ENCODE measurements at regions not wholly inside any gene's neighbourhood (a gene's known extent, or its start where the extent isn't known, plus 50 kb on each side); places are given as distances from the start of the nearest gene placed in this dataset.

DNA sequence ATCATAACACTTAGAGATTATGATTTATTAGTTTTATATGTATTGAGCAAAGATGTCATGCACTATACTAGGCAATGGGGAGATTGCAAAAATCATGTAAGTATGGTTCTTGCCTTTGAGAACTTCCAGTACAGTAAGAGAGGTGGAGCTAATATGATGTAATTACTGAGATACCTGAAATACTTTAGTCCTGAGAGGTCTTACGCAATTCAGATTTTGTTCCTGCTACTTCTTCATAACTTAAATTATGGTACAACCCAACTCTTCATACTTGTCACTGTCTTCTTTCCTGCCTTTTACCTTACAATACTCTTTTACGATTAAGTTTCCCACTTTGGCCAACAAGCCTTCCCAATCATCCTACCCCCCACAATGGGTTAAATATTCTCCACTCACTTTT lies 564.2 kb upstream of the PITX2 start:
- DNase-seq, result no peak

DNA sequence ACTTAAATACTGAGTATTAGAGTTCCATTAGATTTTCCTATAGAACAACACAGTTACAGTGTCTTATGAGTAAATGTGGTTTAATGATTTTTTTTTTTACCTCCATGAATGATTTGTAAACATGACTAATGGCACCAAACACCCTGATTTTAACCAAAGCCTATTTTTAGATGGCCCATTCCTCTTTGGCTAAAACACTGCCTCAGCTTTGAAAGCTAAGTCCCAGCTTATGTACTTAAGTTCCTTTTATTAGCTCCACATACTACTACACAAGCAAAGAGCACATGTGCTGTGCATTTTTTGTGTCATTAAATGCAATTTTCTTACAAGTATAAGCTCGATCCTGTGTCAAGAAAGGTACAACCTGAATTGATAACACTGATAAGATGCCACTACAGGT lies 575.6 kb upstream of the PITX2 start:
- DNase-seq, result no peak

DNA sequence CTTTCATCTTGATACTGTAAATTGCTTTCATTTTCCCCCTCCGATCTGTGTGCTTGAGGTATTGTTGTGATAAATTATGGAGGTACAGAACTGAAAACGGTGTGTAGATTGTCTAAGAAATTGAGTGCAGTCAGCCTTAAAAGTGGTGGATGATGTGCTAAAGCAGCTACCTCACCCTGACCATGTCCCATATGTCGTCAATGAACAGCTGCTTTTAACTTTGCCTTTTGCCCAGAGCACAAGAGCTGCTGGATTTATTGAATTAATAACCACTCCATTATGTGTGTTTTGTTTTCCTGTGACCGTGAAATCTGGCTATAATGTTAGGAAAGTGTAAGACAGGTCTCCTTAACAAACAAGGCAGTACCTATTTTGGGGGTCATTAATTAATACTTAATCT lies 581.9 kb upstream of the PITX2 start:
- no peak for DNase-seq

DNA sequence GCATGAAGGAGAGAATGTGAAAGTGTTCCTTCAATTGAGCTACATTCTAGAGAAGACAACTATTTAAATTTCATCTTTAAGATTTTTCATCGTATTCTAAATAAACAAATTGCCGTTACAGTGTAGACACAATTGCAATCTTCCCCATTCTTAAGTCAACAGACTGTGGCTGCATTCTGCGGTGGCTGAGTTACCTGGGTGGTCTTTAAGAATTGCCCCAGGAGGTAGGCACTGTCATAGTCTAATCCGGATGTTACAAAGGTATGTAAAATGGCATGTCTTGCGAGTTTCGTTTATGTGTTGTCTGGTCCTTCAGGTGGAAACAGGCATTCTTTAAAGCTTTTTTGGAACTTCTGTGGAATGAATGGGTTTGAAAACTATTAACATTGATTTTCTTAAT lies 586.1 kb upstream of the PITX2 start:
- no peak for DNase-seq

DNA sequence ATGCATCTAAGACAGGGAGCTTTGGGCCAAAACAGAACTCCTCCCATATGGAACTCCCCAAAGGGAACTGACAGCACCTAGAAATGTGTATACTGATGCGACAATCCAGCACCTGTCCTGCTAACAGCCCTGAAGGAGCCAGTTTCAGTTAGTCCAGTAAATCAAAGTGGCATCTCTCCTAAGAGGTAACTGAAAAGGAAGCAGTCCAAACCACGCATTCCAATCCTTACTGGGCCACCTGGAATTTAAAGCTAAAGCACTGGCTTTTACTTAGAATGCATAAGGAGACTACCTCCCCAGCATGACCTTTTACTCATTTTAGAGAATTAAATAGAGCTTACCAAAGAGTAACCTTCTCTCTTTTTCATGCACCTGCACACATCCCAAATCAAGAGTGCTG lies 586.8 kb upstream of the PITX2 start:
- no peak for DNase-seq

DNA sequence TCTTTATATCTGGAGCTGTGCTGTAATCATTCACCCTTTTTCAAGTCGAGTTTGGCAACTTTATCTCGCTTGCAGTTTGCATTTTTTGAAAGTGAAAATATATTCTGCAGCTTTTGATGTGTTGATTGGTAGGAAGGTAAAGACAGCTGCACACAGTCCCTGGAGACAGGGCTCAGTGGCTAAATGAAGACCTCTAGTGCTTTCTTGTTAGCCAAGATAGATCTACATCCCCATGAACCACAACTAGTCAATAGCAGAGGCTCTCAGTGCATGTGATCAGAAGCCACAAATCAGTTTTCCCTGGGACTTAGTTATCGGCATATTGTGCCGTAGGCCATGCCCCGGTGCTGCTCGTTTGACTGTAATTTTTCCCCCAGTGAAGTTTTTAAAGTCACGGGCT lies 587.7 kb upstream of the PITX2 start:
- DNase-seq, result no peak

DNA sequence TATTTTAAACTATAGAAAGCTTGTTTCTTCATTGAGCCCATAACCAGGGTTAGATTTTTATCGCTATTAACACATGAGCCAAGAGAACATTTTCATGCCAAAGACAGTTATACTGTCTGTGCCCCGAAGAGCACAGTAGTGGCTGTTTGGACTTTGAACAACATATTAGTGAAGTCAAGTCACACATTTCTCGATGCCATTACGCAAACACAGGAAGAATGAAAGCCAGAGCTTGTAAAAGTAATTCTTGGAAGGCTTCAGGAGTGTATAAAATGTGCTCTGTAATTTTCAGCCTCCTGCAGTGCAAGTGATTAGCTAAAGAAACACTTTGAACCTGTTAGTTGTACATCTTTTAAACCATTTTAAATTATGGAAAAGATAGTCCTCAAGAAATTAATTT lies 590.7 kb upstream of the PITX2 start:
- DNase-seq, result no peak

DNA sequence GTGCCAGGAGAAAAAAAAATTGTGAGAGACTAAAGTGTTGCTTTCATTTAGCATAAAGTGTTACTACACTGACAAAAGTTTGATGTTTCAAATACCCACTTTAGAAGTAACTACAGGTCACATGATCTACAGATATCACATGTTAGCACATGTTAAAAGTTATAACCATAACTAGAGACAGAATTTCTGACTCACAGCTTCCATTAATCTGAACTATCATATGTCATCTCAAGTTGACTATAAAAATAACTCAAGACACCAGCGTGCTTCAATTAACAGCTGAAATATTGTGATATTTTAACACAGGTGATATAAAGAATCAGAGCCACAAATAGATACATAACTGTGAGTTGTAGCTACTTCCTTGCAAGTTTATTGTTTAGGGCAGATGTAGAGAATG lies 591.5 kb upstream of the PITX2 start:
- DNase-seq, result no peak

DNA sequence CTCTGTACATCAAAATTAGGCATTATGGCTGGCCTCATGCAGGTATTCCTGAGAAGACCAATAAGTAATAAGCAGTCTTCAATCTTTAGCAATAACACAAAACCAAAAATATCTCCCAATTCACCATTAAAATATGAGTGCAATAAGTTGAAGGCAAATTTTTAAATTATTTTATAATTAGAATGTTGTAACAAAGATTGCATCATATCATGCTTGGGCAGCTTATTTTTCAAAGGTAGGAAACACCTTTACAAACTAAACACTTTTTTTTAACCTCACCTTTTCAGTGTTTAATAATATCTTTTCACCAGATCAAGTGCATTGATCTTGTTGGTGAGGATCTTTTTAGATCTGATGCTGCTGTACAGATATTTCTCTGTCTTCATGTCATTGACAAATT lies 592.9 kb upstream of the PITX2 start:
- DNase-seq, result no peak

DNA sequence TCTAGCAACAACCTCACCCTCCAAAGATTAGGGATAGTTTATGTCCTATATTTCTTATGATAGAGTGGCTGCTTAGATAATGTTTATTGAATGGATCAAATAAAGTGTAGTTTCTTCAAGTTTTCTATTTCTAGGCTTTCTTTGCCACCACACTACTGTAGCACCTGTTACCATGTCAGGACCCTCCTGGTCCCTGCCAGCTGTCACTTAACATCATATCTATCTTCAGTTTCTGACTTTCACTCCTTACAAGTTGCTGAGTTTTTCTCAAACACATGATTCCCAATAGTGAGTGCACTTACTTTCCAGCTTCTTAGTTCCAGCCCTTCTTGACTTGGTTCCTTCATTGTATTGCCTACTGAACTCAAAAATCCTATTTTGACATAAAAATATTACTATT lies 593.9 kb upstream of the PITX2 start:
- DNase-seq, result no peak

DNA sequence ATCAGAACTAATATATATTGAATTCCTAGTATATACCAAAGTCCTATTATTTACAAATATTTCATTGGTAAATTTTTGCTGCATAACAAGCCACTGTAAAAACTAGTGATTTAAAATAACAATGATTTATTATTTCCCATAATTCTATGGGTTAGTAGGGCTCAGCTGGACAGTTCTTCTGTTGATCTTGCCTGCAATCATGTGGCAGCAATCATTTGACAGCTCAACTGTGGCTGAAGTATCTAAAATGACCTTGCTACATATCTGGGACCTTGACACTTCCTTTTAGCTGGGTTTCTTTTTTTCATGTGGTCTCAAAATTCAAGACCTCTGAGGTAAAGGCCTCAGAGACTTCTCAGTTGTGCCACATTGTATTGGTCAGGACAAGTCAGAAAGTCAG lies 598.5 kb upstream of the PITX2 start:
- no peak for DNase-seq

DNA sequence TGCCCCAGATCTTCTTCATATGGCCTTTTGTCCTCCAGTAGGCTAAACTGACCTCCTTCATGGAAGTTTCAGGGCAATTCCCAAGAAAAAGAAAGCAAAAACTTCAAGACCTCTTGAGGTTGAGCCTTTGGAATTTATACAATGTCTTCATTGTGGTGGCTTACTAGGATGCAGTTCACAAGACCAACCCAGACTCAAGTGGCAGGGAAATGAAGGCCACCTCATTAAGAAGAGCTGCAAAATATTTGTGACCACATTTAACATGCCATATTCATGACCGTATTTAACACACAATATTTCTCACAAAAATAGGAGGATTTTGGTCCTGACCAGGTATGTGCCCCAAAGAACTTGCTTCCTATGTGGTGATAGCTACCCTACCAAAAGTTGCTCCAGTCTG lies 605.5 kb upstream of the PITX2 start:
- DNase-seq, result no peak

DNA sequence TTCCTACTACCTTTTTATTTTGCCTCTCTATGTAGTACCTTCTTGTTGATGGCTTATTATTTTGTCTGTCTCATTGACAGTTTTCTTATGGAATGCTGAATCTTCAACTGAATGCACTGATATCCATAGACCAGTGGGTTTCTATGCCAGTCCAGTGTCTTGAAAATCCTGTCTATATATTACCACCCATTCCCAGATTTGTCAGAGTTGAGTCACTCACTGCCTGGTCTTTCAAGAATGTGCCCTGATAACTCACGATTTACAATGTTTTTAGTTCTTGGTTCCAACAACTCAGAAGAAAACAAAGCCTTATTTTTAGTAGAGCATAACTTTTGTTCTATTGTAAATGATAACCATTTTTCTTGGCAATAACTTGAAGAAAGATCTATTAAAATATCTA lies 606.0 kb upstream of the PITX2 start:
- no peak for DNase-seq

DNA sequence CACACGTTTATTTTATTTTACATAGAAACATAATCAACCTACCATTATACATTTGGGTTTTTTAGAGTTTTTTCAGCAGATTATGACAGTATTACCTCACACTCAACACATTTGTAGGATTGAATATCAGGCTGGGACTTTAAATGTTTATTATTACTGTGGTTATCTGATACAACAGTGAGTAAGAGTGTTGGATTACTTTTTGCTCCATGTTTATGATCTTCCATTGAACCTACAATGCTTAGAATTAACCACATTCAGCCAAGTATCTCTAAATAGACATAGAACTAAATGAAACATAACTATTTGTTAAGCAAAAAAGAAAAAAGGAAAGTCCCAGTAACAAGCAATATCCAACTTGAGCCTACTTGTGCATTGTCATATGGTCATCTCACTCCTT lies 607.4 kb upstream of the PITX2 start:
- DNase-seq, result no peak

DNA sequence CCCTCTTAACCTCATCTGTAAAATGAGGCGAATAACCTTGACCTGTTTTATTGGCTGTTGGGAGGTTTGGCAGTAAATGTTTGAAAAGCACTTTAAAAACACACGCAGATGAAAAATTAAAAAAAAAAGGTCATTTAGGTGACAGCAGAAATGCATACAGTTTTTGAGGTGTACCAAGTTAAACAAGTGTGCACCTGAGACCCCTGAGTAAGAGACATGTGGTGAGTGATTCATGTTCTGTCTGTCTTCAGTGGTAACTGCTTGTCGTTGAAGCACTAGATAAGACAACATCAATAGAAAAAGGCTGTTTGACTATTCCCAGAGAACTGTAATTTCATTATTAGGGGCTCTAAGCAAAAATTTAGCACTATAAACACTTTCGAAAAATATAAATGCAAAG lies 608.4 kb upstream of the PITX2 start:
- no peak for DNase-seq

DNA sequence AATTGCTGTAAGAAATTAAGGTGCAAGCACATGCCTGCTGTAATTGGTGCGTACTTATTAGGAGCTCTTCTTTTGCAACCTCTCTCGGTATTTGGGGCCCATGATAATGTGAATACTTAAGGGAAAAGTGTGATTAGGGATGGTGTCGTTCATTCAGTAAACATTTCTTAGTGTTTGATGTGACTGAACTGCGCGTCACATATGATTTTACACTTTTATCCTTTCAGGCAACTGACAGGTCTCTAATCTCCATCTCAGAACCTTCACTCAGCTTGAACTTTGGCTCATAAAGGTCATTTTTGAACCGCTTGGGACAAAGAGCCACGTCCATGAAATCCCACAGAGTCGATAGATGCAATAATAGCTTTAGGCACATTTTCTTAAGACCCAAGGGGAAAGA lies 612.1 kb upstream of the PITX2 start:
- no peak for DNase-seq

DNA sequence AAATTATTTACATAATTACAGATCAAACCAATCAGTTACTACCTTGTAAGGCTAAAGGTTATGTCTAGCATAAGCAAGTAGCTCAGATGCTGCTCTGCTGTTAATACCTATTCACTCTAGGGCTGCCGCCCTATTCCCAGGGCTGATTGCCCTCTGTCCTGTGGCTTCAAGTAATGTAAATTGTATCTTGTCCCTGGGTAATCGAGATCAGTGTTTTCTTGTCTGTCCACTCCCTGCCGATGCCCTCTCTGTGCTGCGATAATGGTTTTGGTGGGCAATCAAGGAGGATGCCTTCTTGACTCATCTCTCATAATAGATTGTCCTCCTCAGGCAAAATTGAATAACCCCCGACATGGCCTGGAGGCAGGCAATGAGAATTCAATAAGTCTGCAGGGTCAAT lies 641.0 kb upstream of the PITX2 start:
- no peak for DNase-seq

DNA sequence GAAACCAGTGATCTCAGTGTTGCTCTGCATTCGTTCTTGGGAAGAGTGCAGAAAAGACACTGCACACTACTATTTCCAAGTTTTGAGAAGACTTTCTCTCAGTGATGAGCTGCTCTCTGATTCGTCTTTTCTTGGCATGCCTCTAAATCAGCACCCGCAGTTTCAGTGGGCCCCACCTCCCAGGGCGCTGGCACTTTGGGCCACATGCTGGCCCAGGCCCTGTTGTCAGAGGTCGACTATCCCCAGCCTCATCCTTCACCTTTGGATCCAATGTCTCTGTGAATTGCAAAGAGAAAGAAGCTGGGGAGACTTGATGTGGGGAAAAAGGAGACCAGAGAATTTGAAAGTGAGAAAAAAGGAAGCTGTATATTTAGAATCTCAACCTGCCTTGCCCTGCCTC lies 644.1 kb upstream of the PITX2 start:
- no peak for DNase-seq

DNA sequence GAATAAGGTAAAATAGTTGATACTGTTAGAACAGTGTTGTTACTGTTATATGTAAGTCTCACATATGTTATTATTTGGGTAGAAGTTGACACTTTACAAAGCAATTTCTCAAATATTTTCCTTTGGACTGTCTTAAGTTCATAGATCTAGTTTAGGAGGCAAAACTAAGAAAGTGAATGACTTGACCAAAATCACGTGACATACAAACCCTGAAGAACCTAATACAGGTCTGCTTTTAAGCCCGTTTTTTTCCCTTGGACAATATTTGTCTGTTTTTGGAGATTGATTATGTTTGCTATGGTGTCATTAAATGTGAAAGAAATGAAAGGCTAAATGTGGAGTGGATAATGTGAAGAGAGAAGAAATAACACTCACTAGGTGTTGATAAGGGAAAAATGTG lies 644.9 kb upstream of the PITX2 start:
- no peak for DNase-seq

DNA sequence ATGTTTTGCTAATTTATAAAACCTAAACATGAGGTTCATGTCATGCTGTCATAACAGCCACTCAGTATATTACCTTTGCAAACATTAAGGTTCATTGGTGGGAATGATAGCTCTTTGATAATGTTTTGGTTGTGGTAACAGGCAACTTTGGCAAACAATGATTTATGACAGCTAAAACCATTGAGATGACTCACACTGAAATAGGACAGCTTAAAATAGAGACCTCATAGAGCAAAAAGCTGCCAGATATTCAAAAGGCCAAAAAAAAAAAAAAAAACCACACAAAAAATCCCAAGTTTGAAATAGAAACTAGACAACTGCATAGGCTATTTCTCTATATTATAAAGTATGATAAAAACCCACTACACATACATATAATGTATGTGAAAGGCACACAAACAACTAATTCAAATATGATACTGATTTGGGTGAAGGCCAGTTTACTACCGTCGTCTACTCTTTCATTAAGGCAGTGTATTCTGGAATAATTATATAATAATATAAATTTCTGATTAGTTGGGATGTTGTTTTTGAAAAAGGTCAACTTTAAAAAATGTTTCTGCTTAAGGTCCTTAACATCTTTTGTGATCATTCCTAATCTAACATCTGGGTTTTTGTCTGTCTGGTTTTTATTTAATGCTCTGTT lies 646.0 kb upstream of the PITX2 start:
- DNase-seq, result no peak

DNA sequence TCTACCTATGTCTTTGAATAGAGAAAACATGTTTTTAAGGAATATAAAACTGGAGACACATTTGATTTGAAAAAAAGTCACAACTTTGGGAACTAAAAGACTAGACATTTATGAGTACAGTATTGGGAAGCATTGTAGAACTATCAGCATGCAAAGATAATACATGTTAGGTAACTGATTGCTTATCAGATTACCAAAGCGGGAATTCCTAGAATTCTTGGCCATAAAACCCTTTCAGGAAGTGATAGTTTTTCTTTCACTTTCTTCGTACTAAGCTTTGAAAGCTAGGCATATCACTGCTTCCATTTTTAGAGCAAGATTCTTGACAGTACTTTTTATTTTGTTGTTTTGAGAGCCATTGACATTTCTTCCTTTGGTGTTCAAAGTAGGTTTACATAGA lies 646.6 kb upstream of the PITX2 start:
- DNase-seq, result no peak

DNA sequence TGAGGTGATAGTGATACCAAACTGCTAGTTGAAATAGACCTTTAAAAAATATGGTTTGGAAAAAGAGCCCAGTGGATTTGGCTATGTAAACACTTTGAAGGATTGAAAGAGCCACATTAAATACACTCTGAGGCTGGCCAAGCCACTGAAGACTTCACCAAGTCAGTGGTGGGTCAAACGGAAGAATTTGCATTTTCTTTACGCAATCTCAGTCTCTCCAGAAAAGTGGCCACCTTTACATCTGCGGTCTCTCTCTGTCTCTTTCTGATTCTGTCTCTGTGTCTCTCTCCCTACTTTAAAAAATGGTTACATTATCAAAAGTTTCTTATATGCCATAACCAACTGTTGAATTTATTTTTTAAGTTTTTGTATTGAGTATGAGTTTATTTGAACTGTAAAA lies 651.2 kb upstream of the PITX2 start:
- no peak for DNase-seq

DNA sequence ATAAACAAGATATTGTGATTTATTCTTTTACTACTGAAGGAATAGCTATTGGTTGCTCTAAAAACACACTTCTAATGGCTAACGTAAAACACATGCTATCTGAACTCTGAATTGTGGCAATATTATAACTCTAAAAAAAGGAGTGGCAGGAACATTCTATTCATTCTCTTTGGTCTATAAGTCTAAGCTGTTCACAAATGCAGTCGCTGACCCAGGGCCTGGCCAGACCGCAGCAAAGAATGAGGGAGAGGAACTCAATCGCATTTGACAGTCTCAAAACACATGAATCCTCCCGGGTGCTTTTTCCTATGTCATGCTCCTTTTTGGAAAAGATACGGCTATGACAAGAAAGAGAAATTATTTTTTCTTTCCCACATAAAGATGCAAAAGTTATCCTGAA lies 651.6 kb upstream of the PITX2 start:
- no peak for DNase-seq

DNA sequence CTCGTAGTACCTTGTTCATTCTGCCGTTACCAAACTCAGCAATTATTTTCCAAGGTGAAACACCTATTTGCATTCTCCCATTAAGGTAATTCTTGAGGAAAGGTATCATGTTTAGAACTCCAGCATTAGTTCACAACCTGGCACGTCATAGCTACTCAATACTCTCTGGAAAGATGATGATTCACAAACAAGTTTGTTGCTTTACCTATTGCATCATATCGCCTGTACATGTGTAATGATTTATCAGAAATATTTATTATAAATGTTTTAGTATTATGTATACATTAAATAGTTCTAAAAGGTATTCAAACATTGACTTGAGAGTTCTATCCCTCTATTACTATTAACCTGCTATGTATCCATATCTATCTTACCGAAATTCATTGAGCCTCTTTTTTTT lies 658.3 kb upstream of the PITX2 start:
- DNase-seq, result no peak

DNA sequence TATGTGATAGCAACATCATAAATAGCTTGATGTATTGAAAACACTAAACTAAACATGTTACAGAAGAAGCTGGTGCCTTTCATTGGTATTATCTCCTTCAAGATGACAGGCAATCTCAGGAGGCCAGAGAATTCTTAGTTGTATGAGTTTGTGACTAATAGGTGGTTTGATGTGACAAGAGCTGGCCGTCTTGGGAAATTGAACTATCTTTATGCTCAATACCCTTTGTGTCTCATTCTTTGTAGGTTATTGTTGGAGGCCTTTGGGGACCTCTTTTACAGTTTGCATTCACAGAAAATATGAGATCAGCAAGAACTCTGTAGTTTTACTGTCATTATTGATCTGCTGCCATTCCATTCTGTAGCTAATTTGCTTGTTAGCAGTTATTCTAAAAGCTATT lies 659.2 kb upstream of the PITX2 start:
- no peak for DNase-seq

DNA sequence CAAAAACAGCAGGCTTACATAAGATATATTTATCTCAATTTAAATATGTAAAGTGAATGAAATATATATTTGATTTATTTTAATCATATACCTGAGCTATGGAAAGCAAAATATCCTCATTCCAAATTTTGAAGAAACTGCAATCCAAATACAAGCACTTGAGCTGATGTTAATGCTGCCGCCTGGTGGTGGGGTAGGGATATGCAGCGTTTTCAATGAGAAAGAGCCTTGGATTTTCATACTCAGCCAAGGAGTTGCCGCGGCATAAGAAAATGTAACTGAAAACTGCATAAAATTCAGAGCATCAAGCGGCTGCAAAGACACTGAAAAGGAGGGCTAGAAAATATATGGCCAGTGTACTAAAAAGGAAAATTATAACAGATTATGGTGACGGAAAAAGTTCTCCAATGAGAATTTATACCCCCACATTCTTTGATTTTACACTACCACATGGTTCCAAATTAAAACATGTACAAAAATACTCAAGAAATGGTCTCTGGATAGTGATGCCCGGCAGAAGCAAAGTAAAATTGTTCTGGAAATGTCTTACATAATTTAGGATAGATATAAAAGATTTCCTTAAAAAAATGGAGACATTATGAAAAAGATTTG lies 660.3 kb upstream of the PITX2 start:
- DNase-seq, result peak; percentile 6
